GM21576 (cell line): ENCODE measurements at regions not wholly inside any gene's neighbourhood (a gene's known extent, or its start where the extent isn't known, plus 50 kb on each side); places are given as distances from the start of the nearest gene placed in this dataset.
"Not testable (repeated sequence)": the region's sequence is repeated elsewhere in the genome, so short reads cannot be mapped to it uniquely, and the experiment has no call there.

Source experiments
- ATAC-seq: cut with Tn5 transposase; IDR thresholded peaks from one replicate; pipeline ENCODE4 v1.9.1; 2021; ENCODE audit warnings: mild to moderate bottlenecking, moderate library complexity; ENCODE audit not compliant: unreplicated experiment

- not testable (repeated sequence) for ATAC-seq
Observed at GRCh38 chr1:143842058-143842457, 129.7 kb downstream of the FAM72C start.

- ATAC-seq = not testable (repeated sequence)
Observed at GRCh38 chr1:143839182-143839581, 132.6 kb downstream of the FAM72C start.

- ATAC-seq = not testable (repeated sequence)
Observed at GRCh38 chr1:143838598-143838929, 133.2 kb downstream of the FAM72C start.

GRCh38 chr1:143837924-143838597 is 133.7 kb downstream of the FAM72C start:
- ATAC-seq = not testable (repeated sequence)

- not testable (repeated sequence) for ATAC-seq
Observed at GRCh38 chr1:143833376-143833775, 138.4 kb downstream of the FAM72C start.

- ATAC-seq = not testable (repeated sequence)
Observed at GRCh38 chr1:143832379-143832716, 139.4 kb downstream of the FAM72C start.

GRCh38 chr1:143831479-143832378 is 140.1 kb downstream of the FAM72C start:
- not testable (repeated sequence) for ATAC-seq

- not testable (repeated sequence) for ATAC-seq
Observed at GRCh38 chr1:143826162-143826561, 145.6 kb downstream of the FAM72C start.

- ATAC-seq = not testable (repeated sequence)
Observed at GRCh38 chr1:143824266-143824665, 147.5 kb downstream of the FAM72C start.

- not testable (repeated sequence) for ATAC-seq
Observed at GRCh38 chr1:143820058-143820457, 151.7 kb downstream of the FAM72C start.

- ATAC-seq = not testable (repeated sequence)
Observed at GRCh38 chr1:143816369-143816768, 155.4 kb downstream of the FAM72C start.

GRCh38 chr1:143805374-143805773 is 166.4 kb downstream of the FAM72C start:
- ATAC-seq = not testable (repeated sequence)

- ATAC-seq = not testable (repeated sequence)
Observed at GRCh38 chr1:143804707-143805356, 167.0 kb downstream of the FAM72C start.

GRCh38 chr1:143803927-143804411 is 167.8 kb downstream of the FAM72C start:
- not testable (repeated sequence) for ATAC-seq

GRCh38 chr1:143803095-143803494 is 168.7 kb downstream of the FAM72C start:
- ATAC-seq = not testable (repeated sequence)

- not testable (repeated sequence) for ATAC-seq
Observed at GRCh38 chr1:143799568-143800187, 172.1 kb downstream of the FAM72C start.

- not testable (repeated sequence) for ATAC-seq
Observed at GRCh38 chr1:143796369-143796768, 175.4 kb downstream of the FAM72C start.

- ATAC-seq = not testable (repeated sequence)
Observed at GRCh38 chr1:143792047-143792937, 179.5 kb downstream of the FAM72C start.

GRCh38 chr1:143786381-143786780 is 185.4 kb downstream of the FAM72C start:
- ATAC-seq = not testable (repeated sequence)

- not testable (repeated sequence) for ATAC-seq
Observed at GRCh38 chr1:143785883-143786282, 185.9 kb downstream of the FAM72C start.
